DMS 273 (cell line): ENCODE measurements at regions not wholly inside any gene's neighbourhood (a gene's known extent, or its start where the extent isn't known, plus 50 kb on each side); places are given as distances from the start of the nearest gene placed in this dataset.

ENCODE experiments used
- DNase-seq: peaks from one replicate; lab custom pipeline; 2025; ENCODE audit not compliant: unreplicated experiment; lab: John Stamatoyannopoulos, UW

DNA sequence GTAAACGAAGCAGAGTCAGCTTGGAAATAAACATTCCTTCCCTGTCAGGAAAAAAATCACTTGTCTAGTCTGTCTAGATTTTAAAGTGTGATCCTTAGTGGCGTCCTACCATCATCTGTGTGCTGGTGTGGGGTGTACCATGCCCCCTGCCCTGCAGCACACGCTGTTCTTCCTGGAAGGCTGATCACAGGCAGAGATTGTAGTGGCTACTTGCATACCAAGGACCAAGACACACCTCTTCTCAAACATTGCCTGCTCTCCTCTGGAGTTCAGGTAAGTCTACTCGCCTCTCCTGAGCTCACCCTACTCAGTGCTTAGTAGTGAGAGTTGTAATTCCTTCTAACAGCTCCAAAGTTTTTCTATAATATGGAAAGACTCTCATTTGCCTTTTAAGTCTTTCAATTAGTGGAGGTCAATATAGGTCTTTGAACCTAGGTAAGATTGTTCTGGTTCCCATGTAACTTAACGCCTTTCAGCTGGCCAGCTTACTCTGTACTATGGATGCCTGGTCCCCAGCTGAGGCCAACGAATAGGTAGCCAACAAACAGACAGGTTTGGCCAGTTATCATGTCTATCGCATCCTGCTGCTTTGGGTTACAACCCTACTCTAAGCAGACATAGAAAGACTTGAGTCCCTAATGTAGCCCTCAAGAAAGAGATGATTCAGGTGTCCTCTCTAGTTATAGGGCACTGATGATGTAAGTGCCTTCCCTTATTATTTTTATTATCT lies 55.4 kb downstream of the XCL1 start:
- DNase-seq, result no peak

- DNase-seq, result no peak
These were observed 58.6 kb downstream of the XCL1 start for GRCh38 chr1:168634951-168635532.

DNA sequence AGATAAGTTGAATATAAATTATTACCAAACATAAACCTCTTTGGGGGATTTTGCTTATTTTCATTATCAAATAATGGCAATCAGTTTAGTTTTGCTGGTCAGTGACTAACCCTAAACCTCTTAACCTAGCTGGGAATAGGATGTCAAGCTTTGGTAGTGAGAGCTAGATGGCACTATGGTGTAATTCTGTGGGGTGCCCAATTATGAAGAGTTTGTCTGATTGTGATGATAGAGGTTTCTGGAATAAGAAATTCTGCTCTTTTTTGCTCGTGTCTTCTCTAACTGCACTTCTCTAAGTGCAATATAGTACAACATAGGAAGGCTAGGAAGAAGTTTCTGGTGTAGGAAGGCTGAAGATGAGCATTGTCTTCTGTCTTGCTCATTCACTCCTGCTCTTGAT lies 59.8 kb downstream of the XCL1 start:
- no peak for DNase-seq

GRCh38 chr1:168636642-168637111 lies 60.3 kb downstream of the XCL1 start:
- no peak for DNase-seq

DNA sequence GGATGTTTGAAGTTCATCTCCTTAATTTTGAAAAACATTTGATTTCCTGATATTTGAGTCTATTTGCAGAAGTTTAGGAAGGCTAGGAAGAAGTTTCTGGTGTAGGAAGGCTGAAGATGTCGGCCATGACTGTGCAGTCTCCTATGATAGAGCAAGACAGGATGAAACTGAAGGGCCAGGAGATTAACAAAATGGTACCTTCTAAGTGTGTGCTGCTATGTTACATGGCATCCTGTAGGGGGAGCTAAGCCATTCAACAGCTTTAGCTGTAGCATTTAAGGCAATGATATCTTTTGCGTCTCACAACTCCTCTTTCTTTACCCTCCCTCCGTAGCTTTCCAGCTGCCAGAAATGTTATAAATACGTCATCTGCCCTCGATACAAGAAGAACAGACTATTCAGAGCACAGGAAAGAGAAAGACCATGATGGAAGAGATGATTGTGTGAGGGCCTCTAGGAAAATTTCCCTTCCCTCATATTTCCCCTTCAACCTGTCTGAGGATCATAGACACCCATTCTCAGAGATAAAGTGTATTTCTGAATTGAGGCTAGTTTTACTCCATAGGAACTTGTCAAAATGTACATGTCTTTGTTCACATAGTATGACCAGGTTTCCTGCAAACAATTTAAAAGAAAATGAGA lies 61.1 kb downstream of the XCL1 start:
- DNase-seq, result peak; percentile 77

DNA sequence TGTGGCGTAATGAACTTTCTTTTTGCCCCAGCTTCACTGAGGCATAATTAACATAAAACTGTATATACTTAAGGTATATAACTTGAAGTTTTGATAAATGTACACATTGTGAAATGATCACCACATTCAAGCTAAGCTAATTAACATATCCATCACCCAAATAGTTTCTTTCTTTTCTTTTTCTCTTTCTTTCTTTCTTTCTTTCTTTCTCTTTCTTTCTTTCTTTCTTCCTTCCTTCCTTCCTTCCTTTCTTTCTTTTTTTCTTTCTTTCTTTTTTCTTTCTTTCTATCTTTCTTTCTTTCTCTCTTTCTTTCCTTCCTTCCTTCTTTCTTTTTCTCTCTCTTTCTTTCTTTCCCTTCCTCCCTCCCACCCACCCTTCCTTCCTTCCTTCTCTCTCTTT lies 62.5 kb downstream of the XCL1 start:
- no peak for DNase-seq

GRCh38 chr1:168640182-168640581 lies 63.8 kb downstream of the XCL1 start:
- no peak for DNase-seq

- DNase-seq, result no peak
These were observed 64.4 kb downstream of the XCL1 start for GRCh38 chr1:168640836-168641235.

- no peak for DNase-seq
These were observed 66.7 kb downstream of the XCL1 start for GRCh38 chr1:168643152-168643551.
